NOMO-1 treated with dmso at 0.1 percent for 144 hours (cell line): ENCODE measurements at regions not wholly inside any gene's neighbourhood (a gene's known extent, or its start where the extent isn't known, plus 50 kb on each side); places are given as distances from the start of the nearest gene placed in this dataset.

Experiments used
- DNase-seq: peaks from one replicate; lab custom pipeline; 2025; ENCODE audit not compliant: unreplicated experiment; lab: John Stamatoyannopoulos, UW

GRCh38 chr20:56988446-56988845 lies 278.0 kb downstream of the BMP7 start:
- DNase-seq: no peak

GRCh38 chr20:56989516-56989915 lies 276.9 kb downstream of the BMP7 start:
- DNase-seq: no peak

GRCh38 chr20:56993020-56993559 lies 273.4 kb downstream of the BMP7 start:
- no peak for DNase-seq

- no peak for DNase-seq
Measured at GRCh38 chr20:56994006-56994405, 272.4 kb downstream of the BMP7 start.

GRCh38 chr20:56995149-56995548 lies 271.3 kb downstream of the BMP7 start:
- no peak for DNase-seq

- no peak for DNase-seq
Measured at GRCh38 chr20:56995635-56996075, 270.8 kb downstream of the BMP7 start.

GRCh38 chr20:56996533-56996932 lies 269.9 kb downstream of the BMP7 start:
- DNase-seq: no peak

- no peak for DNase-seq
Measured at GRCh38 chr20:56998438-56998837, 268.0 kb downstream of the BMP7 start.

GRCh38 chr20:57000441-57000968 lies 265.9 kb downstream of the BMP7 start:
- DNase-seq: peak; percentile 77

GRCh38 chr20:57001126-57001767 lies 265.2 kb downstream of the BMP7 start:
- no peak for DNase-seq

GRCh38 chr20:57002066-57002570 lies 264.3 kb downstream of the BMP7 start:
- DNase-seq: no peak

- DNase-seq: no peak
Measured at GRCh38 chr20:57003012-57003411, 263.4 kb downstream of the BMP7 start.

GRCh38 chr20:57004416-57004815 lies 262.0 kb downstream of the BMP7 start:
- no peak for DNase-seq

GRCh38 chr20:57004951-57005933 lies 261.2 kb downstream of the BMP7 start:
- no peak for DNase-seq

GRCh38 chr20:57006411-57007170 lies 259.9 kb downstream of the BMP7 start:
- no peak for DNase-seq

- DNase-seq: peak; percentile 62
Measured at GRCh38 chr20:57007171-57007540, 259.3 kb downstream of the BMP7 start.

- no peak for DNase-seq
Measured at GRCh38 chr20:57008217-57008616, 258.2 kb downstream of the BMP7 start.

GRCh38 chr20:57009355-57009754 lies 257.1 kb downstream of the BMP7 start:
- no peak for DNase-seq

GRCh38 chr20:57009775-57010174 lies 256.7 kb downstream of the BMP7 start:
- DNase-seq: no peak

GRCh38 chr20:57012691-57013090 lies 253.8 kb downstream of the BMP7 start:
- no peak for DNase-seq

- DNase-seq: no peak
Measured at GRCh38 chr20:57013217-57013616, 253.2 kb downstream of the BMP7 start.
